ENCODE measurements at regions not wholly inside any gene's neighbourhood (a gene's known extent, or its start where the extent isn't known, plus 50 kb on each side); places are given as distances from the start of the nearest gene placed in this dataset.

DNA sequence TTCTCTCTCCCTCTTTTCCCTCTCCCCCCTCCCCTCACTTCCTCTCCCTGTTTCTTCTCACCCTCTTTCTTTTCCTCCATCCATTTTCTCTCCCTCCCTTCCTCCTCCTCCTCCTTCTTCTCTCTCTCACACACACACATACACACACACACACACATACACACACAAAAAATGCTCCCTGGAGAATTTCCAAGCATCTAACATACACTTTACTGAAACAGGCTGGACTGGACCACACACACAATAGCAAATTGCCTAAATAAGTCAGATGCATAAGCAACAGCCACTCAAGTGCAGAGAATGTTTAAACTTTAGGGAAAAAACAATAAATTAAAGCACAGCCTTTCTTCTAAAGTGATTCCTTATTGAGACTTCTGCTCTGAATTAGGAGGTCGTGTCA lies 267.7 kb downstream of the FGFR2 start:
- Histone ChIP-seq H3K27me3 (no peaks in the 10 kb centered on the region), H3K4me3 (no peak overlapping the region), H3K36me3 (no peaks in the 10 kb centered on the region), H3K27ac (no peak overlapping the region), H3K9me3 (no peaks in the 10 kb centered on the region), H3K4me1 (peaks cover 0 to 43% (median 9%) of the 10 kb centered on the region in 3 donors)
- WGBS, 2 donors: 62 to 71% methylated on average over 1 of the region's 1 CpG
- DNase-seq: no peak
- no peak for TF ChIP-seq POLR2A (IDR thresholded peaks at IDR 0.05)
- TF ChIP-seq, protein P1, sequence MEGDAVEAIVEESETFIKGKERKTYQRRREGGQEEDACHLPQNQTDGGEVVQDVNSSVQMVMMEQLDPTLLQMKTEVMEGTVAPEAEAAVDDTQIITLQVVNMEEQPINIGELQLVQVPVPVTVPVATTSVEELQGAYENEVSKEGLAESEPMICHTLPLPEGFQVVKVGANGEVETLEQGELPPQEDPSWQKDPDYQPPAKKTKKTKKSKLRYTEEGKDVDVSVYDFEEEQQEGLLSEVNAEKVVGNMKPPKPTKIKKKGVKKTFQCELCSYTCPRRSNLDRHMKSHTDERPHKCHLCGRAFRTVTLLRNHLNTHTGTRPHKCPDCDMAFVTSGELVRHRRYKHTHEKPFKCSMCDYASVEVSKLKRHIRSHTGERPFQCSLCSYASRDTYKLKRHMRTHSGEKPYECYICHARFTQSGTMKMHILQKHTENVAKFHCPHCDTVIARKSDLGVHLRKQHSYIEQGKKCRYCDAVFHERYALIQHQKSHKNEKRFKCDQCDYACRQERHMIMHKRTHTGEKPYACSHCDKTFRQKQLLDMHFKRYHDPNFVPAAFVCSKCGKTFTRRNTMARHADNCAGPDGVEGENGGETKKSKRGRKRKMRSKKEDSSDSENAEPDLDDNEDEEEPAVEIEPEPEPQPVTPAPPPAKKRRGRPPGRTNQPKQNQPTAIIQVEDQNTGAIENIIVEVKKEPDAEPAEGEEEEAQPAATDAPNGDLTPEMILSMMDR (IDR thresholded peaks at IDR 0.05): no peak
- intact Hi-C loops (cut with DNase I): no loop called here

DNA sequence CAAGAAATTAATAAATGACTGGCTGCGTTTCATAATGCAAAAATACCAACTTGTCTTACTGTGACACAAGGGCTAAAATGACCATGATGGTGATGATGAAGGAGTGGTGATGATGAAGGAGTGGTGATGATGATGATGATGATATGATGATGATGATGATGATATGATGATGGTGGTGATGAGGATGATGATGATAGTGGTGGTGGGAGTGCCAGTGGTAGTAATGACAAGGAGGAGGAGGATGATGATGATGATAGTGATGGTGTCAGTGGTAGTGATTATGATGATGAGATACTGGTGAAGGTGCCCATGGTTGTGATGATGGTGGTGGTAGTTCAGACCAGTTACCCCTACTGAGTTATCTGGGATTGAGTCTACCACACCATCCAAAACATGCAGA lies 265.9 kb downstream of the FGFR2 start:
- DNase-seq: no peak
- H3K27me3 ChIP-seq: no peaks in the 10 kb centered on the region
- H3K27ac ChIP-seq: peak overlapping the region in 1 of 4 donors; percentile 25
- intact Hi-C loops (cut with DNase I): no loop called here
- peaks cover 0 to 33% (median 9%) of the 10 kb centered on the region in 3 donors for H3K4me1 ChIP-seq
- H3K4me3 ChIP-seq: no peak overlapping the region
- 82 to 94% methylated on average over 1 of the region's 1 CpG for WGBS, 2 donors
- no peaks in the 10 kb centered on the region for H3K36me3 ChIP-seq
- no peaks in the 10 kb centered on the region for H3K9me3 ChIP-seq
- no peak for TF ChIP-seq POLR2A (IDR thresholded peaks at IDR 0.05)
- TF ChIP-seq, protein P1 (IDR thresholded peaks at IDR 0.05): no peak

DNA sequence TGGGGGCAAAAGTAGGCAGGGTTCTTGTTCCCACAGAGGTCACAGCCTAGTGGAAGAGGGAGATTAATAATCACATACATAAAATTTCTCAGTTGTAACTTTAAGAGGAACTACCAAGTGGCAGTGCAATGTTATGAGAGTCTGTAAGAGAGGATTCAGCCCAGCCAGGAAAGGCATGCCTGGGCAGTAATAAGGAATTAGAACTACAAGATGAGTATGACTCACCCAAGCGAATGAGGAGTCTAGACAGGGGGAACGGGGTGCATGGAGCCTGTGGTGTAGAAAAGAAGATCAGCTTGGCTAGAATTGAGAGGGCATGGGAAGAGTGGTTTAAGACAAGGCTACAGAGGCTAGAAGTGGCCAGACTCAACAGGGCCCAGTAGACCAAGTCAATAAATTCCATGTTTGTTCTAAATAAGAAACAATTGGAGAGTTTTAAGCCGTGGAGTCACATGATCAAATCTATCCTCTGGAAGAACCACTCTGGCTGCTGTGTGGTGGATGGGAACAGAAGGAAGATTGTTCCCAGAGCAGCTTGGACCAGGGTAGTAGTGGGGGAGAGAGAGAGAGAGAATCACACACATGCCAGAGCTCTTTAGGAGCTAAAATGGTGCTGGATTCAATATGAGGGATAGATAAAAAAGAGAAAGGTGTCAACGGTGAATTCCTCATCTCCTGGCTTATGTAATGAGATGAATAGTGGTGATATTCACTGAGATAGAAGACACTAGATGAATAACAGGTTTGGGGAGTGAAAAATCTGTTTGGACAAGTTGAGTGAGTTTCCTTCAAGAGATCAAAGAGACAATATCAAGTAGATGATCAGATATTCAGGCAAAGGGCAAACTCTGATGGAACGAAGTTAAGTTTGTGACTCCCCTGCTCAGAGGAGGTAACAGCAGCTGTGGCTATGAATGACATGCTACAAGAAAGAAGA lies 265.1 kb downstream of the FGFR2 start:
- Histone ChIP-seq H3K36me3 (no peaks in the 10 kb centered on the region), H3K9me3 (no peaks in the 10 kb centered on the region), H3K27me3 (no peaks in the 10 kb centered on the region), H3K4me3 (no peak overlapping the region), H3K27ac (peak overlapping the region in 1 of 4 donors; percentile 25), H3K4me1 (peaks cover 0 to 33% (median 9%) of the 10 kb centered on the region in 3 donors)
- WGBS, 2 donors: 25 to 45% methylated on average over 5 of the region's 5 CpGs
- TF ChIP-seq, protein P1 (IDR thresholded peaks at IDR 0.05): no peak
- no peak for TF ChIP-seq POLR2A (IDR thresholded peaks at IDR 0.05)
- intact Hi-C loops (cut with DNase I): no loop called here
- no peak for DNase-seq

DNA sequence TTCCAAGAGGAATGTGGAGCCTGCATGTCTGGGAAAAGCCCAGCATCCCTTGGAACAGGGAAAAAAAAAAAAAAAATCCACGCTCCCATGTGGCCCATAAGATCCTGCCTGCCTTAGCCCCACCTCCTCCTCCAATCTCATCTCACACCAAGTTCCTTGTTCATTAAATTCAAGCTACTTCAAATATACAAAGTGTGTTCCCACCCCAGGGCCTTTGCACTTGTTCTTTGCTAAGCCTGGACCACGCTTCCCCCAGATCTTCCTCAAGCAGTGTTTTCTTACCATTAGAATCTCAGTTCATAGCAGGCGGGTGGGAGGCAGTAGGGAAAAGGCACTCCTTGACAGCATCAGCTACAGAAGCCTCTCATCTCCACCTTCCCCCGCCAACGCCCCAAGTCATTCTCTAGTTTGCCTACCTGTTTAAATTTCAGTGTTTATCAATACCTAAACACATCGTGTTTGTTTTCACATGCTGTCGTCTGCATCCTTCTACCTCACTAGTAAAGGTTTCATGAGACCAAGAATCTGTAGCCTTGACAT lies 262.8 kb downstream of the FGFR2 start:
- Histone ChIP-seq H3K27me3 (no peaks in the 10 kb centered on the region), H3K4me1 (peaks cover 0 to 33% (median 9%) of the 10 kb centered on the region in 3 donors), H3K36me3 (no peaks in the 10 kb centered on the region), H3K27ac (no peak overlapping the region), H3K4me3 (no peak overlapping the region), H3K9me3 (no peaks in the 10 kb centered on the region)
- 69 to 77% methylated on average over 7 of the region's 7 CpGs for WGBS, 2 donors
- intact Hi-C loops (cut with DNase I): no loop called here
- TF ChIP-seq, protein P1 (IDR thresholded peaks at IDR 0.05): no peak
- TF ChIP-seq POLR2A (IDR thresholded peaks at IDR 0.05): no peak
- DNase-seq: no peak

DNA sequence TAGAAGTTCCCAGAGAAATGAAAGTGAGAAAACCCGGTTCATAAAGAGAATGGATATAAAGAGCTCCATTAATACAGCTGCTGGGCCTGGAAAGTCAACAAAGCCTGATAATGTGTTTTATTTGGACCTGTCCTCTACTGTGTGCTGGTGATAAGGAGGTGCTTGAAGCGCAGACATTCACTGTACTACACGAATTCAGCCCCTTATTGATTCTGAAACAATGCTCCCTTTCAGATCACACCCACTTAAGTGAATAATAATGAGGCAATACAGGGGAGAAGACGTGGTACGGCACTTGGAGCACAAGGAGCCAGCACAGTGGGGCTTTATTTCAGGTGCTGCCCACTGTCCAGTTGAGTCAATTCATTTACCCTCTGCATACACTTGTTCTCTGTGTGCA lies 260.8 kb downstream of the FGFR2 start:
- H3K27ac ChIP-seq: no peak overlapping the region
- WGBS, 2 donors: 63 to 64% methylated on average over 5 of the region's 5 CpGs
- H3K4me1 ChIP-seq: peaks cover 0 to 22% (median 9%) of the 10 kb centered on the region in 3 donors
- intact Hi-C loops (cut with DNase I): no loop called here
- H3K9me3 ChIP-seq: no peaks in the 10 kb centered on the region
- H3K27me3 ChIP-seq: no peaks in the 10 kb centered on the region
- no peak for TF ChIP-seq POLR2A (IDR thresholded peaks at IDR 0.05)
- TF ChIP-seq, protein P1 (IDR thresholded peaks at IDR 0.05): no peak
- DNase-seq: no peak
- H3K4me3 ChIP-seq: no peak overlapping the region
- no peaks in the 10 kb centered on the region for H3K36me3 ChIP-seq
